ENCODE measurements at regions not wholly inside any gene's neighbourhood (a gene's known extent, or its start where the extent isn't known, plus 50 kb on each side); places are given as distances from the start of the nearest gene placed in this dataset.

GRCh38 chr6:56891754-56892153 is 63.2 kb upstream of the BEND6 start:
- TF ChIP-seq, protein P1, sequence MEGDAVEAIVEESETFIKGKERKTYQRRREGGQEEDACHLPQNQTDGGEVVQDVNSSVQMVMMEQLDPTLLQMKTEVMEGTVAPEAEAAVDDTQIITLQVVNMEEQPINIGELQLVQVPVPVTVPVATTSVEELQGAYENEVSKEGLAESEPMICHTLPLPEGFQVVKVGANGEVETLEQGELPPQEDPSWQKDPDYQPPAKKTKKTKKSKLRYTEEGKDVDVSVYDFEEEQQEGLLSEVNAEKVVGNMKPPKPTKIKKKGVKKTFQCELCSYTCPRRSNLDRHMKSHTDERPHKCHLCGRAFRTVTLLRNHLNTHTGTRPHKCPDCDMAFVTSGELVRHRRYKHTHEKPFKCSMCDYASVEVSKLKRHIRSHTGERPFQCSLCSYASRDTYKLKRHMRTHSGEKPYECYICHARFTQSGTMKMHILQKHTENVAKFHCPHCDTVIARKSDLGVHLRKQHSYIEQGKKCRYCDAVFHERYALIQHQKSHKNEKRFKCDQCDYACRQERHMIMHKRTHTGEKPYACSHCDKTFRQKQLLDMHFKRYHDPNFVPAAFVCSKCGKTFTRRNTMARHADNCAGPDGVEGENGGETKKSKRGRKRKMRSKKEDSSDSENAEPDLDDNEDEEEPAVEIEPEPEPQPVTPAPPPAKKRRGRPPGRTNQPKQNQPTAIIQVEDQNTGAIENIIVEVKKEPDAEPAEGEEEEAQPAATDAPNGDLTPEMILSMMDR (conservative IDR thresholded peaks at IDR 0.05; ENCODE audit: low read depth, low read length) = no peak
- no peak overlapping the region for H3K4me3 ChIP-seq (ENCODE audit: low read depth, low read length)
- no peak for DNase-seq (ENCODE audit: low read depth)

GRCh38 chr6:56890683-56891429 is 64.1 kb upstream of the BEND6 start:
- TF ChIP-seq, protein P1 (conservative IDR thresholded peaks at IDR 0.05; ENCODE audit: low read depth, low read length) = no peak
- DNase-seq (ENCODE audit: low read depth) = no peak
- no peak overlapping the region for H3K4me3 ChIP-seq (ENCODE audit: low read depth, low read length)

- TF ChIP-seq, protein P1 (conservative IDR thresholded peaks at IDR 0.05; ENCODE audit: low read depth, low read length) = no peak
- no peak for DNase-seq (ENCODE audit: low read depth)
- H3K4me3 ChIP-seq (ENCODE audit: low read depth, low read length) = no peak overlapping the region
These were observed 64.8 kb upstream of the BEND6 start for GRCh38 chr6:56890066-56890465.

- TF ChIP-seq, protein P1 (conservative IDR thresholded peaks at IDR 0.05; ENCODE audit: low read depth, low read length) = no peak
- no peak for DNase-seq (ENCODE audit: low read depth)
- H3K4me3 ChIP-seq (ENCODE audit: low read depth, low read length) = no peak overlapping the region
These were observed 65.4 kb upstream of the BEND6 start for GRCh38 chr6:56889492-56889891.

DNA sequence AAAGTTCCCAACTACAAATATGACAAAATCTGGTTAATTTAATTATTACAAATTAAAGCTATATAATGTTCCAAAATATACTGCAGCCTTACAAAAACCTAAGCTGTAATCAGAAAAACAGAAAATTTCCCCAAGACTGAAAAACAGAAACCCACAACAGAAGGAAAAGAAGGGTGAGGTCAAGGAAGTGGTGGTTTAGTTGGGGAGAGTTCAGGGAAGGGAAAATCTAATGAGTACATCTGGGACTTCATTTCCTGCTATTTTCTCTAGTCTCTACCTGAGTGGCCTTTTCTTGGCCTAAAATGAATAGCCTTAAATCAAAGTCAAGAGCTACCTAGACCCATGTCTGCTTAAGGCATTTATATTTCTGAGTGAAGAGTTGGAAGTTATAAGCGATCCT is 66.2 kb upstream of the BEND6 start:
- TF ChIP-seq, protein P1 (conservative IDR thresholded peaks at IDR 0.05; ENCODE audit: low read depth, low read length) = no peak
- no peak overlapping the region for H3K4me3 ChIP-seq (ENCODE audit: low read depth, low read length)
- DNase-seq (ENCODE audit: low read depth) = no peak

GRCh38 chr6:56887086-56887485 is 67.8 kb upstream of the BEND6 start:
- H3K4me3 ChIP-seq (ENCODE audit: low read depth, low read length) = no peak overlapping the region
- no peak for DNase-seq (ENCODE audit: low read depth)
- TF ChIP-seq, protein P1 (conservative IDR thresholded peaks at IDR 0.05; ENCODE audit: low read depth, low read length) = no peak

GRCh38 chr6:56877922-56878321 is 77.0 kb upstream of the BEND6 start:
- DNase-seq (ENCODE audit: low read depth) = no peak
- TF ChIP-seq, protein P1 (conservative IDR thresholded peaks at IDR 0.05; ENCODE audit: low read depth, low read length) = no peak
- H3K4me3 ChIP-seq (ENCODE audit: low read depth, low read length) = no peak overlapping the region

Measured in epithelial cell of proximal tubule (primary cell).